ENCODE measurements at regions not wholly inside any gene's neighbourhood (a gene's known extent, or its start where the extent isn't known, plus 50 kb on each side); places are given as distances from the start of the nearest gene placed in this dataset.
"Not testable (repeated sequence)": the region's sequence is repeated elsewhere in the genome, so short reads cannot be mapped to it uniquely, and the experiment has no call there.

GRCh38 chr7:112996331-112996871, 90.2 kb downstream of the GPR85 start:
- ChIA-PET POLR2A (no interaction called here), CTCF (no interaction called here)
- ATAC-seq (no peak), DNase-seq (no peak)
- intact Hi-C loops (cut with DNase I, micrococcal nuclease): no loop called here
- Mint-ChIP-seq H3K4me3 (no peak overlapping the region), H3K9me3 (ENCODE audit: low read depth) (no peaks in the 10 kb centered on the region), H3K27ac (no peak overlapping the region), H3K4me1 (no peaks in the 10 kb centered on the region), H3K36me3 (ENCODE audit: low read depth) (no peaks in the 10 kb centered on the region), H3K27me3 (peaks cover 9% of the 10 kb centered on the region)

GRCh38 chr7:112995059-112995824, 91.4 kb downstream of the GPR85 start:
- Mint-ChIP-seq H3K9me3 (ENCODE audit: low read depth) (no peaks in the 10 kb centered on the region), H3K4me1 (no peaks in the 10 kb centered on the region), H3K4me3 (no peak overlapping the region), H3K36me3 (ENCODE audit: low read depth) (no peaks in the 10 kb centered on the region), H3K27ac (no peak overlapping the region), H3K27me3 (peaks cover 11% of the 10 kb centered on the region)
- intact Hi-C loops (cut with DNase I, micrococcal nuclease): no loop called here
- DNase-seq (no peak), ATAC-seq (no peak)
- ChIA-PET POLR2A (no interaction called here), CTCF (no interaction called here)

DNA sequence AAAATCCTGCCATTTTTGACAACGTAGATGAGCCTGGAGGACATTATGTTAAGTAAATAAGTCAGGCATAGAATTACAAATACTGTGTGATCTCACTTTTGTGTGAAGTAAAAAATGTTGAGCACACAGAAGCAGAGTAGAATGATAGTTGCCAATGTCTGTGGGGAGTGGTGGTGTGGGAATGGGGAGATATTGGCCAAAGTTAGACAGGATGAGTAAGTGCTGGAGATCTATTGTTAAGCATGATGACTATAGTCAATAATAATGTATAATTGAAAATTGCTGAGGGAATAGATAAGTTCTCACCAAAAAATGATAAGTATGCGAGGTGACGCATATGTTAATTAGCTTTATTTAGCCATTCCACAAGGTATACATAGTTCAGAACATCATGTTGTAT, 92.0 kb downstream of the GPR85 start:
- Mint-ChIP-seq H3K4me1 (no peaks in the 10 kb centered on the region), H3K36me3 (ENCODE audit: low read depth) (no peaks in the 10 kb centered on the region), H3K27me3 (peaks cover 14% of the 10 kb centered on the region), H3K4me3 (no peak overlapping the region), H3K27ac (no peak overlapping the region), H3K9me3 (ENCODE audit: low read depth) (no peaks in the 10 kb centered on the region)
- ChIA-PET POLR2A (no interaction called here), CTCF (no interaction called here)
- intact Hi-C loops (cut with DNase I, micrococcal nuclease): no loop called here
- DNase-seq (no peak), ATAC-seq (no peak)

GRCh38 chr7:112990624-112991023, 96.0 kb downstream of the GPR85 start:
- CTCF ChIA-PET: interaction anchor here (0.6 kb wide), 1 partner anchor 717 kb away, joined by 4 read pairs; no protein-coding TSS in a partner anchor
- intact Hi-C loops (cut with DNase I, micrococcal nuclease): no loop called here
- Mint-ChIP-seq H3K4me1 (no peaks in the 10 kb centered on the region), H3K4me3 (no peak overlapping the region), H3K27ac (no peak overlapping the region), H3K36me3 (ENCODE audit: low read depth) (no peaks in the 10 kb centered on the region), H3K27me3 (peaks cover 24% of the 10 kb centered on the region), H3K9me3 (ENCODE audit: low read depth) (no peaks in the 10 kb centered on the region)
- DNase-seq (no peak), ATAC-seq (no peak)
- POLR2A ChIA-PET: no interaction called here

DNA sequence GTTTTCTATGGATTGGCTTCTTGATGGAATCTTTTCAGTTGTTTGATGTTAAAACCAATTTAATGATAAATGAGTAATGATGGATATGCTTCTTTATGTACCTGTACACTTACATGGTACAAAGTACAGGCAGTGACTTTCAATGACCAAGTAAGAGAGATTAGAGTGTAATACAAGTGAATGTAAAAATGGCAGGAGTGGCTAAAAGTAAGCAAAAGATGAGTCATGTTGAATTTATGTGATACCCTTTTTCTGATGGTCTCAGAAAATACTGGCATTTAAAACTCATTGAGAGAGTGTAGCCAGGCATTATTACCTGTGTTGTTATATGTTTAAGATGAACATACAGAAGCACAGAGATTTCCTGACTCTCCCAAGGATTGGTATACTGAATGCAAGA, 97.1 kb downstream of the GPR85 start:
- Mint-ChIP-seq H3K27me3 (peaks cover 25% of the 10 kb centered on the region), H3K9me3 (ENCODE audit: low read depth) (no peaks in the 10 kb centered on the region), H3K4me3 (no peak overlapping the region), H3K27ac (no peak overlapping the region), H3K4me1 (no peaks in the 10 kb centered on the region), H3K36me3 (ENCODE audit: low read depth) (no peaks in the 10 kb centered on the region)
- intact Hi-C loops (cut with DNase I, micrococcal nuclease): loop anchor here in 1 of 2 experiments (2.0 kb wide), 1 partner anchor 19 kb away; no protein-coding TSS in a partner anchor
- CTCF ChIA-PET: no interaction called here
- ATAC-seq: no peak
- no peak for DNase-seq
- POLR2A ChIA-PET: no interaction called here

- ChIA-PET POLR2A (no interaction called here), CTCF (interaction anchor here (1.1 kb wide), 1 partner anchor 39 kb away, joined by 4 read pairs; no protein-coding TSS in a partner anchor)
- ATAC-seq: no peak
- DNase-seq: no peak
- Mint-ChIP-seq H3K36me3 (ENCODE audit: low read depth) (no peaks in the 10 kb centered on the region), H3K9me3 (ENCODE audit: low read depth) (no peaks in the 10 kb centered on the region), H3K27me3 (peaks cover 24% of the 10 kb centered on the region), H3K4me1 (no peaks in the 10 kb centered on the region), H3K27ac (no peak overlapping the region), H3K4me3 (no peak overlapping the region)
- intact Hi-C loops (cut with DNase I, micrococcal nuclease): no loop called here
Measured at GRCh38 chr7:112987171-112987570, 99.5 kb downstream of the GPR85 start.

GRCh38 chr7:112986256-112987031, 100.2 kb downstream of the GPR85 start:
- Mint-ChIP-seq H3K9me3 (ENCODE audit: low read depth) (no peaks in the 10 kb centered on the region), H3K4me1 (no peaks in the 10 kb centered on the region), H3K36me3 (ENCODE audit: low read depth) (no peaks in the 10 kb centered on the region), H3K27me3 (peaks cover 22% of the 10 kb centered on the region), H3K4me3 (no peak overlapping the region), H3K27ac (no peak overlapping the region)
- intact Hi-C loops (cut with DNase I, micrococcal nuclease): no loop called here
- ATAC-seq: no peak
- CTCF ChIA-PET: no interaction called here
- no peak for DNase-seq
- POLR2A ChIA-PET: no interaction called here

GRCh38 chr7:112985377-112985987, 101.1 kb downstream of the GPR85 start:
- DNase-seq (no peak), ATAC-seq (no peak)
- no peak overlapping the region for H3K4me3 Mint-ChIP-seq
- intact Hi-C loops (cut with DNase I, micrococcal nuclease): no loop called here
- H3K36me3 Mint-ChIP-seq (ENCODE audit: low read depth): no peaks in the 10 kb centered on the region
- no peak overlapping the region for H3K27ac Mint-ChIP-seq
- CTCF ChIA-PET: no interaction called here
- POLR2A ChIA-PET: no interaction called here
- peaks cover 20% of the 10 kb centered on the region for H3K27me3 Mint-ChIP-seq
- no peaks in the 10 kb centered on the region for H3K9me3 Mint-ChIP-seq (ENCODE audit: low read depth)
- no peaks in the 10 kb centered on the region for H3K4me1 Mint-ChIP-seq

DNA sequence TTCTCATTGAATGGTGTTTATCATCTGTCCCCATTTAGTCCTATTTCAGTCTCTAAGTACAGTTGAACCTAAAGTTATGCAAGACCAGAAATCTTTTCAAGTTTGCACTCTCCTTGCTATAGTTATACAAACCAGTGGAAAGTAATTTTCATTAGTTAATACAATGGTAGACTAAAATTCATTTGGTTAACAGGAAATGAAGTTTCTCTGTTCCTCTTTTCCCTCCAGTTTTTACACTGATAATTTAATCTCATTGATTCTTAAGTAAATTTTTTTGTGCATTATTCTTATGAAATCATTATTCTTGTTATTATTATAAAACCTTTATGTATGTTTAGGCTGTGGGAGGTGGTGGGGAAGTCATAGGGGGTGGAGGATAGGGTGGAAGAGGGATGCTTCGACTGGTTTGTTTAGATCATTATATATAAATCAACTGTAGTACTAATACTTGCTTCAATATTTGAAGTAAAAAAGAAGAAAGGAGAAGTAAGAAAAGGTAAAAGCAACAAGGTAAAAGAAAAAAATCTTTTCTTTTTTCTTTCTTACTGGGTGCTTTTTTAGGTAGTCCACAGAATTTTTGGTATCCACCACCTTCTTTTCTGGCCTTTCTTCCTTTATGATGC, 104.1 kb downstream of the GPR85 start:
- DNase-seq: no peak
- ChIA-PET POLR2A (no interaction called here), CTCF (no interaction called here)
- peaks cover 6% of the 10 kb centered on the region for H3K27me3 Mint-ChIP-seq
- H3K4me3 Mint-ChIP-seq: no peak overlapping the region
- no peaks in the 10 kb centered on the region for H3K36me3 Mint-ChIP-seq (ENCODE audit: low read depth)
- H3K9me3 Mint-ChIP-seq (ENCODE audit: low read depth): no peaks in the 10 kb centered on the region
- no peak for ATAC-seq
- H3K4me1 Mint-ChIP-seq: no peaks in the 10 kb centered on the region
- H3K27ac Mint-ChIP-seq: no peak overlapping the region
- intact Hi-C loops (cut with DNase I, micrococcal nuclease): no loop called here

GRCh38 chr7:112981966-112982365, 104.7 kb downstream of the GPR85 start:
- Mint-ChIP-seq H3K4me3 (no peak overlapping the region), H3K27ac (no peak overlapping the region), H3K9me3 (ENCODE audit: low read depth) (no peaks in the 10 kb centered on the region)

GRCh38 chr7:112979055-112979454, 107.6 kb downstream of the GPR85 start:
- DNase-seq; H3K4me3 Mint-ChIP-seq; H3K27ac Mint-ChIP-seq; H3K4me1 Mint-ChIP-seq; POLR2A ChIA-PET; H3K9me3 Mint-ChIP-seq (ENCODE audit: low read depth); ATAC-seq; H3K27me3 Mint-ChIP-seq; H3K36me3 Mint-ChIP-seq (ENCODE audit: low read depth): not testable (repeated sequence)
- CTCF ChIA-PET: interaction anchor here (0.6 kb wide), 1 partner anchor 1142 kb away, joined by 3 read pairs; no protein-coding TSS in a partner anchor
- intact Hi-C loops (cut with DNase I, micrococcal nuclease): loop anchor here (5.0 kb wide), 1 partner anchor 508 kb away; no protein-coding TSS in a partner anchor

More at GRCh38 chr7:112981966-112982365, 104.7 kb downstream of the GPR85 start:
- ChIA-PET CTCF (no interaction called here), POLR2A (no interaction called here)
- no peaks in the 10 kb centered on the region for H3K4me1 Mint-ChIP-seq
- peaks cover 4% of the 10 kb centered on the region for H3K27me3 Mint-ChIP-seq
- no peak for ATAC-seq
- no peaks in the 10 kb centered on the region for H3K36me3 Mint-ChIP-seq (ENCODE audit: low read depth)
- no peak for DNase-seq
- intact Hi-C loops (cut with DNase I, micrococcal nuclease): no loop called here
